AG04450 (cell line): ENCODE measurements at regions not wholly inside any gene's neighbourhood (a gene's known extent, or its start where the extent isn't known, plus 50 kb on each side); places are given as distances from the start of the nearest gene placed in this dataset.

Experiments used
- CTCF ChIA-PET: fragments of 300-600, 350-600 bp; formaldehyde crosslinking; extraction: SDS; loops from one replicate; lab custom pipeline; 2022; ENCODE audit warnings: antibody characterized with exemption, inconsistent platforms; lab: Charles Lee
- POLR2A ChIA-PET: fragments of 350-600 bp; formaldehyde crosslinking; extraction: SDS; loops from one replicate; lab custom pipeline; 2021; ENCODE audit warnings: antibody characterized with exemption, inconsistent platforms; lab: Yijun Ruan, JAX
- DNase-seq: peaks from one replicate; pipeline ENCODE4 v3.0.0-alpha.2; 2011; ENCODE audit warnings: low read depth, low spot score
- H3K27ac ChIP-seq: one replicate; pipeline ENCODE4 v1.5.1; 2012; ENCODE audit warnings: low read depth, low read length, control low read depth
- H3K27me3 ChIP-seq: one replicate; pipeline ENCODE4 v1.6.0; 2012; ENCODE audit warnings: low read length; ENCODE audit not compliant: control insufficient read depth, insufficient read depth
- H3K4me3 ChIP-seq: 2 replicates; pipeline ENCODE4 v1.5.1; 2011; ENCODE audit warnings: mild to moderate bottlenecking, low read depth, low read length, control low read depth
- H3K9me3 ChIP-seq: 2 replicates; pipeline ENCODE4 v1.5.1; 2012; ENCODE audit warnings: low read length; ENCODE audit not compliant: control insufficient read depth, insufficient read depth
- TF ChIP-seq, protein P1 (sequence below): IDR thresholded peaks from 2 replicates; pipeline ENCODE4 v1.5.1; 2011; ENCODE audit warnings: low read depth, low read length, control low read depth, inconsistent platforms

DNA sequence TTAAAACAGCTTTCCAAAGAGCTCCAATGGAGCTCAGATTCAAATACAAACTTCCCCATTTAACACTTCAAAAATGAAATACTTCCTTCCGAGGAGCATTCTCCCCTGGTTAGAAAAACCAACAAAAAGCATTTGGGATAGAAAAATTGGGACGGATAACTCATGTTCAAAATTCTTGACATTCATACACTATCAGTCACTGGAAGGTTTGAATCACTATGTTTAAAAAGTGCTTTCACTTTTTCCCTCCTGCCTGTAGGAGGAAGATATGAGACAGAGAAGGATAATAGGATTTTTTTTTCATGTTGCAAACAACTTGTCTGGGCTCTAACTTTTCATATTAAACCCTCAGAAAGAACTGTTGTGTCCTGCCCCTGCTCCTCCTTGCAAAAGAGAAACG, 412.0 kb downstream of the ACTL7B start:
- Histone ChIP-seq H3K4me3 (peak overlapping the region; percentile 50), H3K9me3 (no peaks in the 10 kb centered on the region), H3K27me3 (no peaks in the 10 kb centered on the region), H3K27ac (no peak overlapping the region)
- POLR2A ChIA-PET, result interaction anchor here (0.5 to 1.3 kb wide), 3 partner anchors 34 to 115 kb away, joined by 3 to 9 read pairs (median 3); no protein-coding TSS in a partner anchor
- peak; percentile 18 for DNase-seq
- CTCF ChIA-PET, result interaction anchor here (0.5 to 1.6 kb wide), 3 partner anchors 122 to 1431 kb away, joined by 3 to 7 read pairs (median 6); no protein-coding TSS in a partner anchor
- TF ChIP-seq, protein P1, sequence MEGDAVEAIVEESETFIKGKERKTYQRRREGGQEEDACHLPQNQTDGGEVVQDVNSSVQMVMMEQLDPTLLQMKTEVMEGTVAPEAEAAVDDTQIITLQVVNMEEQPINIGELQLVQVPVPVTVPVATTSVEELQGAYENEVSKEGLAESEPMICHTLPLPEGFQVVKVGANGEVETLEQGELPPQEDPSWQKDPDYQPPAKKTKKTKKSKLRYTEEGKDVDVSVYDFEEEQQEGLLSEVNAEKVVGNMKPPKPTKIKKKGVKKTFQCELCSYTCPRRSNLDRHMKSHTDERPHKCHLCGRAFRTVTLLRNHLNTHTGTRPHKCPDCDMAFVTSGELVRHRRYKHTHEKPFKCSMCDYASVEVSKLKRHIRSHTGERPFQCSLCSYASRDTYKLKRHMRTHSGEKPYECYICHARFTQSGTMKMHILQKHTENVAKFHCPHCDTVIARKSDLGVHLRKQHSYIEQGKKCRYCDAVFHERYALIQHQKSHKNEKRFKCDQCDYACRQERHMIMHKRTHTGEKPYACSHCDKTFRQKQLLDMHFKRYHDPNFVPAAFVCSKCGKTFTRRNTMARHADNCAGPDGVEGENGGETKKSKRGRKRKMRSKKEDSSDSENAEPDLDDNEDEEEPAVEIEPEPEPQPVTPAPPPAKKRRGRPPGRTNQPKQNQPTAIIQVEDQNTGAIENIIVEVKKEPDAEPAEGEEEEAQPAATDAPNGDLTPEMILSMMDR, result peak; percentile 25; the same call in 1 of the 2 replicates

DNA sequence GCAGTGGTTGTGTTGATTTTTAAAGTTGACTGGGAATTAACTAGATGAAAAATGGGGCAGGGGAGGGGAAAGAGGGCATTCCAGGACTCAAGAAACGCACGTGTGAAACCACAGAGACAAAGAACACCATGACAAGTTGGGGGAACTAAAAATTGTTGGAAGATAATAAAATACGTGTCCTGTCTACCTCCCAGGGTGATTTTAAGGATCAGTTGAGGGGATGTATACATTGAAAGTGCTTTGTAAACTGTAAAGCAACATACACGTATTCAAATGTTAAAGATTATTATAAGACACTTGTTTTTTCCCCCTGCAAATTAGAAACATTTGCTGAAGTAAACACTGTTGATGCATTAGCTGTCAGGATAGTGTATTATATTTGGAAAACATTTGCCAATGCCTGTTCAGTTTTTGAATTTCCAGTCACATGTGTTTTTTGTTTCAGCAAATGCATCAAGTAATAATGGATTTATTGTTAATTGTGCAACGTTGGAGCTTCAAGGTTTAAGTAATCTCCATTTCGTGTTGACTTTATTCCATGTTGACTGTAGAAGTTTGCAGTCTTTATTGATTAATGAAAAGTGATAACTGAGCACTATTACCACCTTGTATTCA, 412.7 kb downstream of the ACTL7B start:
- CTCF ChIA-PET, result interaction anchor here (0.6 to 1.6 kb wide), 2 partner anchors 123 to 1431 kb away, joined by 6 to 7 read pairs; no protein-coding TSS in a partner anchor

DNA sequence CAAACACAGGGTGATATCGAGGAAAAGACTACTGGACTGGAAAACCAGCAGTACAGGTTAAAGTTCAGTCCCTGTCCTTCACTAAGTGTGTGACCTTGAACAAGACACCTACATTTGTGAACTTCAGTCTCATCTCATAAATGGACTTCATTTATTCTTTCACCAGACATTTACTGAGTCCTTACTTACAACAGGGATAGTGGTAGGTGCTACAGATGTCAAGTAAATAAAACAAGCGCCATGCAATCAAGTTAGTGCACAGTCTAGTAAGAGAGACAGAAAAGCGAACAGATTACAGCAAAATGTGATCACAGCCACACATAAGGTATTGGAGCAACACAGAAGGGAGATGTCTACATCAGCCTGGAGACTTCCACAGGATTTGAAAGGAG, 413.2 kb downstream of the ACTL7B start:
- no peak for DNase-seq
- Histone ChIP-seq H3K9me3 (no peaks in the 10 kb centered on the region), H3K27me3 (no peaks in the 10 kb centered on the region), H3K4me3 (no peak overlapping the region), H3K27ac (no peak overlapping the region)
- TF ChIP-seq, protein P1, result no peak
- ChIA-PET CTCF (no interaction called here), POLR2A (interaction anchor here (0.6 to 0.9 kb wide), 2 partner anchors 37 to 953 kb away, joined by 3 to 9 read pairs; partner anchors contain the start of gene KLF4)

More for the DNA sequence above, 412.7 kb downstream of the ACTL7B start:
- H3K9me3 ChIP-seq, result no peaks in the 10 kb centered on the region
- DNase-seq, result peak; percentile 21
- no peak overlapping the region for H3K27ac ChIP-seq
- no peak overlapping the region for H3K4me3 ChIP-seq
- POLR2A ChIA-PET, result interaction anchor here (0.5 to 0.9 kb wide), 2 partner anchors 37 to 116 kb away, joined by 3 read pairs; no protein-coding TSS in a partner anchor
- TF ChIP-seq, protein P1, result no peak
- H3K27me3 ChIP-seq, result no peaks in the 10 kb centered on the region

DNA sequence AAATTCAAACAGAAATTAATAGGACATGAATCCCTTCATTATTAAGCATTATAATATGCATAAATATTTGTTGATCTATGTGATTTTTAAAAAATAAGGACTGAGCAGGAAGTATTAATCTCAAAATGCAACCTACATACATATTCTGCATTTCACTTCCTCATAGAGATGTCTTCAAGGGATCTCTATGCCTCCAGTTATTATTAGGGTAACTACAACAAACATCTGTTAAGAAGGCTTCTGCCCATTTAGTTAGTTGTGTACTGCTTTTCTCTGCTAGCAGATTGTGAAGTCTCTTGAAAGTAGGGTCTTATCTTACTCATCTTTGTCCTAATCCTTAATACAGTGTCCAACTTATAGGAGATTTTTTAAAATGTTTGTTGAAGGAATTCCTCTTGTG, 414.1 kb downstream of the ACTL7B start:
- TF ChIP-seq, protein P1, result no peak
- Histone ChIP-seq H3K27me3 (no peaks in the 10 kb centered on the region), H3K9me3 (no peaks in the 10 kb centered on the region), H3K27ac (no peak overlapping the region), H3K4me3 (no peak overlapping the region)
- ChIA-PET POLR2A (no interaction called here), CTCF (interaction anchor here (1.2 to 1.8 kb wide), 2 partner anchors 27 to 124 kb away, joined by 3 to 6 read pairs; no protein-coding TSS in a partner anchor)
- DNase-seq, result no peak

DNA sequence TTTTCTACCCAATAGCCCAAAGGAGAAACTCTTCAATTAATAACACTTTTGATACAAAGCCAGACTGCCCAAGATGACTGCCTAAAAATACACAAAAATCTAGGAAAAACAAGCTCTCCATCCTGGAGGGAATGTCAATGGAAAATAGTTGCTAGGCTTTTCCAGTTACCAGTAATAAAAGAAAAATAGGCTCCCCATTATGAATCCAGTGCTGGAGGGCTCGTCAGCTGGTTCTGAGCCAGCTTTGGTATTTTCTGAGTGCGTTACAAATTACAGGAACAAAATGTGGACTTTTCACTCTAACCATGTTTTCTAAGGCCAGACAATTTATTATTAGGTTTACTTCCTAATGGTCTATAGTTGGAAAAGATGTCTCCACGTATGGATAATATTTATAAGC, 414.5 kb downstream of the ACTL7B start:
- CTCF ChIA-PET, result interaction anchor here (0.6 to 1.8 kb wide), 4 partner anchors 27 to 863 kb away, joined by 3 to 6 read pairs (median 4); no protein-coding TSS in a partner anchor
- Histone ChIP-seq H3K9me3 (no peaks in the 10 kb centered on the region), H3K4me3 (no peak overlapping the region), H3K27ac (no peak overlapping the region), H3K27me3 (no peaks in the 10 kb centered on the region)
- DNase-seq, result no peak
- POLR2A ChIA-PET, result no interaction called here
- TF ChIP-seq, protein P1, result no peak
